HG02798 (cell line): ENCODE measurements at regions not wholly inside any gene's neighbourhood (a gene's known extent, or its start where the extent isn't known, plus 50 kb on each side); places are given as distances from the start of the nearest gene placed in this dataset.

Experiments
- ATAC-seq: cut with Tn5 transposase; IDR thresholded peaks from one replicate; pipeline ENCODE4 v1.9.1; 2021; ENCODE audit warnings: mild to moderate bottlenecking; ENCODE audit not compliant: unreplicated experiment, poor library complexity

DNA sequence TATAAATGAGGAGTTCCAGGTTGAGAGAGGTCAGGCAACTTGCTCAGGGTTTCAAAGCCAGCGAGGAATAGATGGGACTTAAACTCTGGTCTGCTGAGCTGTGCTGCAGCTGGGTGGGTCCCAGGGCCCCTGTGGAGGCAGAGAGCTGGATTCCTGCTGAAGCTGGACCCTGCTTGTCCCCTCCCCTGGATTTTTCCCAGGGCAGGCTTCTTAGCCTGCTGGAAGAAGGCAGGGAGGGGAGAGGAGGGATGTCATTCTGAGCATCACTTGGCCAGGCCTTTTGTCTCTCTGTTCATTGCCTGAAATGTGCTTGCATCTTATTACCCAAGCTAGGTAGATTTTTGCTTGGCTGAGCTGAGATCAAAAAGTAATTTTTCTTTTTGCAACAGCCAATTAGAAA, 133.7 kb downstream of the DHX35 start:
- no peak for ATAC-seq

DNA sequence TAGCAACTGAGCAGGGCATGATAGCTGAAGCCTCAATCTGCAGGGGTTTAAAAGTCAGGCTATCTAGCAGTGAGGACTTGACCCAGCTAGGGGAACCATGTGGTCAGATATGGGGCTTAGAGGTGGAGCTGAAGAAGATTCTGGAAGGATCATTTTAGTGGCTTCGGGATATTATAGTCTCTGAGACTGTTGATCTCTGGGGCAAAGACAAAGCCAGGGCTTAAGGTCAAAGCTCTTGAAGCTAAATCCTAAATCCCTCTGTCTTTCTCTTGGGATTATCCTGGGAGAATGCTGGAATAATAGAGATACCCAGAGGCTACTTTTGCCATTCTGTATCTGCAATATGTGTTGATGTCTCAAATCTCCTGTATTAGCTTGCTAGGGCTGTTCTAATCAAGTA, 132.2 kb downstream of the DHX35 start:
- no peak for ATAC-seq

DNA sequence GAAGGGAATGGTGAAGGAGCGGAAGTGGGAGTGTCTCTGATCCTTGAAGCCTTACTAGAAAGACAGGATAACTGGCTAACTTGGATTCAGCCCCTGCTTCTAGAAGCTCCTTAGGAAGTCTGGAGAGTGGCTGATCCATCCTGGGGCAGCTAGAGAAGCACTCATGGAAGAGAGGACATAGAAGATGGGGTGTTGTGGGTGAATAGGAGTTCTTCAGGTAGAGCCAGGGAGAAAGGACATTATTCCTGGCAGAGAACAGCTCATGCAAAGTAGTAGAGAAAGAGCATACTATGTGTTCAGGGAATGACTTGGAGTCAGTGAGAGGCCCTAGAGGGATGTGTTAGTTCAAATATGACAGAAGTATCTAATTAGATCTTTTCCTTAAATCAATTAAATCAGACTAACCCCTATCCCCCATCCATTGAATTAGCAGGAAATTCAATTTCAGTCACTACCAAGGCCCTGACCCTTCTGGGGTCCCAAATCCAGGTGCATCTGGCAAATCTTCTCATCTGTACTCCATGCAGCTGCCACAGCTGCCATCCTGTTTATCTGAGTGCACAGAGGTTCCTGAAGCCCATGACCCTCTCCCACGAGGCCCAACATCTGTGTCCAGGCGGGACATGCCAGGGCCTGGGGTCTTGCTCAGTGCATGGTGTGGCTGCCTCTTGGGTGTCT, 130.7 kb downstream of the DHX35 start:
- ATAC-seq: no peak

- ATAC-seq: no peak
Observed at GRCh38 chr20:39090906-39091305, 128.8 kb downstream of the DHX35 start.

DNA sequence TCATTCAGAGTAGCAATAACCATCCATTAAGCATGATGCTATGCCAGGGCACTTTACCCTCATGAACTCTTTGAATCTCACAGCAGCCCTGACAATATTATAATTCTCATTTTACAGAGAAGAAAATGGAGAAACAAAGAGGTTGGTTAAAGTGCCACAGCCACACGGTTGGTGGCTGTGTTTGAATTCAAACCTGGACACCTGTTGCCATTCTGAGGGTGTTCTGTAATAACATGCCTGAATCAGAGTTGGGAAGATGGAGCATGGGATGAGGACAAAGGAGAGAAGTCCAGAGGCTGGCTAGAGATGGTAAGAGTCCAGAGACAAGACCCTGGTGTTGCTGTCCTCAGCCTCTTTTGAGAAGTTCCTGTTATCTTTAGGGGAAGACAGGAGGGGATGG, 127.7 kb downstream of the DHX35 start:
- no peak for ATAC-seq
